HG02759 (cell line): ENCODE measurements at regions not wholly inside any gene's neighbourhood (a gene's known extent, or its start where the extent isn't known, plus 50 kb on each side); places are given as distances from the start of the nearest gene placed in this dataset.

Experiments used
- ATAC-seq: cut with Tn5 transposase; IDR thresholded peaks from one replicate; pipeline ENCODE4 v1.9.1; 2021; ENCODE audit warnings: mild to moderate bottlenecking, moderate library complexity; ENCODE audit not compliant: unreplicated experiment

DNA sequence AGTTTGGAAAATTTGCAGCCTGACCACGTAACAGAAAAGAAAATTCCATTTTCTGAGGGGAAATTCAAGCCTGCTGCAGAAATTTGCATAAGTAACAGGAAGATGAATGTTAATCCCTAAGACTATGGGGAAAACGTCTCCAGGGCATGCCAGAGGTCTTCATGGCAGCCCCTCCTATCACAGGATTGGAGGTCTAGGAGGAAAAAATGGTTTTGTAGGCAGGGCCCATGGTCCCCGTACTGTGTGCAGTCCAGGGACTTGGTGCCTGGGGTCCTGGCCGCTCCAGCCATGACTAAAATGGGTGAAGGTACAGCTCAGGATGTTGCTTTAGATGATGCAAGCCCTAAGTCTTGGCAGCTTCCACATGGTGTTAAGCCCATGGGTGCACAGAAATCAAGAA, 437.3 kb upstream of the SEMA3A start:
- ATAC-seq, result no peak

DNA sequence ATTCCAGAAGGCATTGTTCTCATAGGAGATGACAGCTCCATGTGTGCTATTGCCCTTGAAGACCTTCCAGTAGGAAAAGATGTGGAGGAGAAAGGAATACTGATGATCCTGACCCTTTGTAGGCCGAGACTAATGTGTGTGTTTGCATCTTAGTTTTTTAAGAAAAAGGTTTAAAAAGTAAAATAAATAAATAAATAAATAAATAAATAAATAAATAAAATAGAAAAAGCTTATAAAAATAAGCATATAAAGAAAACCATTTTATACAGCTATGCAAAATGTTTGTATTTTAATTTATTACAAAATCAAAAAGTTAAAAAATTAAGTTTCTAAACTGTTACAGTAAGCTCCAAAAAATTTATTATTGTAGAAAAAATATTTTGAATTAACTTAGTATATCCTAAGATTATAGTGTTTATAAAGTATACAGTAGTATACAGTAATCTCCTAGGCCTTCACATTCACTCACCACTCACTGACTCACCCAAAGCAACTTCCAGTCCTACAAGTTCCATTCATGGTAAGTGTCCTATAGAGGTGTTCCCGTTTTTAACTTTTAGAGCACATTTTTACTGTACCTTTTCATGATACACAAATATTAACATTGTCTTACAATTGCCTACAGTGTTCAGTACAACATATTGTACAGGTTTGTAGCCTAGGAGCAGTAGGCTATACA, 435.2 kb upstream of the SEMA3A start:
- no peak for ATAC-seq

DNA sequence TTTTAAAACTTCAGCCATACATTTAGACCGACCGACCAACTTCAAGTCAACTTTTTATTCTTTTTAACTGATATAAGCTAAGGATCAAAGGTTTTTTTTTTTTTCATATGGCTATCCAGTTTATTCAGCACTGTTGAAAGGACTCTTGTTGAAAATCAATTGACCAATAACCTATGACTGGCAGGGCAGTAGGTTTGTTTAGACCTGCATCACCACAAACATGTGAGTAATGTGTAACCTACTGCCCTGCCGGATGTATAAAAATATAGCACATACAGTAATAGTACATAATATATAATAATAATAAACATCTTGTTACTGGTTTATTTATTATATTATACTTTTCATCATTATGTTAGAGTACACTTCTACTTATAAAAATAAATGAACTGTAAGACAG, 434.6 kb upstream of the SEMA3A start:
- no peak for ATAC-seq

DNA sequence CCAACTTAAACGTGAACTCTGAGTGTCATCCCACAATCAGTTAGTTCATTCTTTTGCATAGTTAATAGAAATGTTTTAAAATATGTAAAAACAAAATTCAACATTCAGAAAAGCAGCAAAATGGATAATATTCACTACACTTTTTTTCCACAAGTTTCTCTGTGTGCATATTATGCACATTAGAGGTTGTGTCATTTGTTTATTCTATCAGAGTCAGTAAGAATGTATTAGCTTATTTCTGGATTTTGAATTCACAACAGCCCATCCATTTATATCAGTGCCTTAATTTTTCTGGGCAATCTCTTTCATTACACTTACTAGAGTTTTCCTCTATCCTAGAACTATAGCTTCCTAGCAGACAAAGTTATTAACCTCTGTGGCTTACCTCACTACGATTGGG, 432.7 kb upstream of the SEMA3A start:
- no peak for ATAC-seq

DNA sequence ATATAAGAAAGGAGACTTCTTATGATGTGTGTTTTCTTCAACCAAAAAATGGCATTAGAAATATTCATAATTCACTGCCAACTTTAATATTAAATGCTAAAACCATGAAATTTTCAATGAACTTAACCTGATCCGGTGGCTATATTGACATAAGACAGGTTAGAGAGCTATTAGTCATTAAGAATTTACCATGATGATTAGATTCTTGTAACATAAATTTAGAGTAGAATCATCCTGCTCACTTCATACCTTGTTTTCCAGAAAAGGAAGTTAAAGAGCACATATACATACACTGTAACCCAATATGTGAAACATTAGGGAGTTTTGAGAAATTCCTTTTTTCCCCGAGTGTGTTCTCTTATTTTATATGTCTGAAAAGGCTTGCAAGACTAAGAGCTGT, 430.3 kb upstream of the SEMA3A start:
- ATAC-seq, result no peak

DNA sequence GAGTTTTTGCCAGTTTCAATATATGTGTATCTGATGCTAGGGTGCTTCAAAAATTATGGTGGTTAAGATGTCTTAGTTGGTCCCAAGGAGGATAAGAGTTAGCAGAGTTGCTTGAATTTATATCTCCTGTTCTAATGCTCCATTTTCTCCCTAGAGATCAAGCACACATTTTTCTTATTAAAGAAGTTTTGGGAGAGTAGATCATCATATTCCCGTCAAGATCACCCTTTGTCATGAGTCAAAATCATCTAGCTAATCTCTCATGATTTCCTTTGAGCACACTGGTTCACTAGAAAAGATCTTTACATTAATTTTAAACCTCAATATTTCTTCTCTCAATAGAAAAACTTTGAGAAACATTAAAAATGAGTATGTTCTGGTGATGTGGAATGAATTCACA, 429.9 kb upstream of the SEMA3A start:
- ATAC-seq, result no peak

DNA sequence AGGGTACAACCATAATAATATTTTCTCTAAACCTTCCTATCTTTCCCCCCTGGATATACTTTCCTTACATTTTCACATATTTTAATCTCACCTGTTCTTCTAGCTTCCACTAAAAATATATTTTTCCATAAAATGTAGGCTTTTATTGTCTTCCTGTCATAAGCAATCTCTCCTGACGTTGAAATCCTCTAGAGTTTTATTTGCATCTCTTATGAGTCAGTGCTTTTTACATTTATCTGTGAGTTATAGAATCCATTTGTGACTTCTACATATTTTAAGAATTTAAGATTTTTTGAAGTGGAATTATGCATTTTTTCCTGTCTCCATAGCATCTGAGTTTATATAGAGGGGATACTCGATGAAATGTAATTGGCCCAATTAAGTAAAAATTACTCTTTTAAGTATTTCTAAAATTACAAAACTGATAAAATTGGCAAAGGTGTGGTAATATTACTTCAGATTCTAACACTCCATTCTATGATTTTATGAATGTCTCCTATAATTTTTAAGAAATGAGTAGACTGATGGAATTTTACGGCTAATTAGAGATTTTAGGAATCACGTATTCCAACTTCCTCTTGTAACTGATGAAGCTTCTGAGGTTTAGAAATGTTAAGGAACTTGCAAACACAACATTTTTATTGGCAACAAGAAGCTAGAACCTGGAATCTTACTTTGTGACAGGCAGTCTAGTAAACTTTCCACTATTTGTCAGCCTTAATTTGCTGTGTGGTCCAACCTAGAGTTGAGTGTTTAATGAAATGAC, 422.9 kb upstream of the SEMA3A start:
- no peak for ATAC-seq

DNA sequence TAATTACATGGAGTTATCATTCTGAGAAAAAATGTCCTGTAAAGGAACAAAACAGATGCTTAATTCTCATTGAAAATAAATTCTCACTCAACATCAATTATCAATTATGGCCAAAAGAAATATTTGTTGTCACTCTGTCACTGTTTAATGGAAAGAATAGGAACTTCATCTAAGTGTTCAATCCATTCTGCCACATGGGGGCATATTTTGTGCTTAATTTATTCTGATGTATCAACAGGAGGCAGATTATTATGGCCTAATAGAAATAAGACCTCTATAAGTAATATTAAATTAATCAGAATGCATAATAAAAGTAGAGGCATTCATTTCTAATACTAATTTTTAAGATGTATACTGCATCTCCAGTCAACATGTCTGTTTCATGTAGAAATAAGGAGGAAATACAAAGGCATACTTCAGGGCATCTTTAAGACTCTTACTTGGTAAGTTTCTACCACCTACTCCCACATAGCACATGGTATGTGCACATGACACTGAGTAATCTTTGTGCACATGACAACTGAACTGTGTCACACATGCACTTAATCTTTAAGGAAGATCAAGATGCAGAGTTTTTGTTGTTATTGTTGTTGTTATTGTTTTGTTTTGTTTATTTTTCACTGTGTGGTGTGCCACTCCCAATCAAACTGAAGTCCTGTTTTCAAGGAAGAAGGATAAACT, 420.4 kb upstream of the SEMA3A start:
- no peak for ATAC-seq

DNA sequence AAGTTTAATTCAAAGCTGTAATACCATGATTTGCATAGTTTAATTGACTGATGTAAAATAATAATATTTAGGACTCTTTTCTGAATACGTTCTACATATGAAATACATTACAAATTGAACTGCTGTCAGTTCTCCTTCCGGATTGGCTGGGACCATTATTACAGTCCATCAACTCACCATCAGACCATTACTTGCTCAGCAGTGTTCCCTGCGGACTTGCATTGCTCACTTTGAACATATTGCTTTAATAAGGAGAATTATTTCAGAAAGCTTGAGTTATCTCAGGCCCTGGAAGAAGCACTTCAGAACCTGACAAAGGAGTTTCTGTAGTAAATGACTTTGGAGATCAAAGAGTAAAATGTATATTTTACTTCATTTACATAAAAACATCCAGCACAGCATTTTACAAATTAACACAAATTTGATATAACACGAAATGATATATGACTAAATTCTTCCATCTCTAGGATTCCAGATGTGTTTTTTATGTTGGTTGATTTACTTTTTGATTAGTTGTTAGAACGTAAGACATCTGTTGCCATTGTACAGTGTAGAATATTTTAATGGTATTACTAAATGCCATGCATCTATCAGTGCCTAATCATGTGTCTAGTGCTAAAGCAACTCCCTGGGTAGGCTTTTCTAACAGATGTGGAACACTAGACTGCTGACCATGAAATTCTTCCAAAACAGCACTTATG, 418.5 kb upstream of the SEMA3A start:
- no peak for ATAC-seq

DNA sequence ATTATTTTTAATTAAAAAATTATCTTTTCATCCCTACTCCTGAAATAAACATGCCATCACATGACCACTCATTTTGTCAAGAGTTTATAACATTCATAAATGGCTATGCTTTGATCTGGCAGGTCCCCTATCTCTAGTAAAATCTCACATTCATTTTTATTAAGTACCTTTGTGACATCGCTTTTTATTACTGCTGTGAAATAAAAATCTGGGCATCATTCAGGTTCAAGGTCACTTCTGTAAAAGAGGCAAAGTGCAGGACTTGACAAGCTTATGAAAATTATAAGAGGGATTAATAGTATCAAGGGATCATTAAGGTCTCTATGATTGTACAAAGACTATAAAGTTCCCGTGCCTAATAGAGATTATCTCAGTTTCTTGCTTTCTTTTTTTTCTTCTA, 416.8 kb upstream of the SEMA3A start:
- no peak for ATAC-seq

DNA sequence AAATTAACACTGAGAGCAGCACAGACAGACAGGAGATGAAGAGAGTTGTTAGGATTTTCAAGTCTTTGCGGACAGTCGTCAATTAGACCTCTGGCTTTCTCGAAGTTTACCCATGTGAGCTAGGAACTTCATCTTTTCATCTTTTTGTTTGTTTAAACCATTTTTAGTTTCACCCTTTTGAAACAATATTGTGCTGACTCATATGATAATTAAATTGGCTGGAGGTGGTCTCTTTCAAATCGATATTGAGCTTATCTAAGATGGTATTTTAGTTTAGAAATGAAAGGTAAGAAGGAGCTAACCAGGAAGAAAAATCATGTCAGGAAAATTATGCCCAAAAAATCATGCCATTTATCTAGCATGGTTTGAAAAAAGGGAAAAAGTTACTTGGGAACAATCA, 415.8 kb upstream of the SEMA3A start:
- no peak for ATAC-seq

DNA sequence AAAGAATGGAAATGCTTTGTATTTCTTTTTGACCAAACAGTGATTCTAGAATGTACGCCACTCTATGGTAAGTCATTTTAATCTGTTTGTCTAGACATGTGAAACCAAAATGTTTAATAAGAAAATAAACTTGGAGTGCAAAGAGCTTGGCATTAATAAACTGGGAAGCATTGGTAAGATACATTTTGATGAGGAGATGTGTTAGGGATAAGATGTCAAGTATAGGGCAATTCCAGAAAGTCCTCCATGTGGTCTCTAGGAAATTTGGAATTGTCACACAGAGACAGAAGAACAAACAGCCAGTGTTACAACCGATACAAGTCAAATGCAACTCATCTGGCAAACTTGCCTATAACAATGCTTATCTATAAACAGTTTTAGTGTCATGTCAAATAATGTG, 410.7 kb upstream of the SEMA3A start:
- no peak for ATAC-seq

DNA sequence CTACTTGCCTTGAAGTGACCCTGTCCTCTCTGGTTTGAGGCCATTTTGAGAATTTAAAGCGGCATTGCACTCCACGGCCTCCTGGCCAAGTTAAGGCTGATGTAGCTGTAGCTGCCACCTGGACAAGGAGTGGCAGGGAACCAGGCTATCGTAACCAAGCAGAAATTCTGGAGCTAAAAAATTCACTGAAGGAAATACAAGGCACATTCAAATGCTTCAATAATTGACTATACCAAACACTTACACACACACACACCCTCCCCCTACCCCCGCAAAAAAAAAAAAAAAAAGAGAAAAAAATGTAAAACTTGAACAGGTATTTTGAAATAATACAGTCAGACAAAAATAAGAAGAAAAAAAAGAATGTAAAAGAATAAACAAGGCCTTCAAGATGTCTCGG, 409.0 kb upstream of the SEMA3A start:
- no peak for ATAC-seq

DNA sequence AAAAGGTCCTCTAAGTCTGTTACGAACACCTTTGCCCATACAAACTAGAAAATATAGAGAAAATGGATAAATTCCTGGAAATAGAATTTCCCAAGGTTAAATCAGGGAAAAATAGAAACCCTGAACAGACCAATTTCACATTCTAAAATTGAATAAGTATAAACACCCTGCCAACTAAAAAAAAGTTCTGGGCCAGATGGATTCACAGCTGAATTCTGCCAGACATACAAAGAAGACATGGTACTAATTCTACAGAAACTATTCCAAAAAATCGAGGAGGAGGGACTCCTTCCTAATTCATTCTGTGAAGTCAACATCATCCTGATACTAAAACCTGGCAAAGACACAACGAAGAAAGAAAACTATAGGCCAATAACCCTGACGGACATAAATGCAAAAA, 400.4 kb upstream of the SEMA3A start:
- no peak for ATAC-seq

DNA sequence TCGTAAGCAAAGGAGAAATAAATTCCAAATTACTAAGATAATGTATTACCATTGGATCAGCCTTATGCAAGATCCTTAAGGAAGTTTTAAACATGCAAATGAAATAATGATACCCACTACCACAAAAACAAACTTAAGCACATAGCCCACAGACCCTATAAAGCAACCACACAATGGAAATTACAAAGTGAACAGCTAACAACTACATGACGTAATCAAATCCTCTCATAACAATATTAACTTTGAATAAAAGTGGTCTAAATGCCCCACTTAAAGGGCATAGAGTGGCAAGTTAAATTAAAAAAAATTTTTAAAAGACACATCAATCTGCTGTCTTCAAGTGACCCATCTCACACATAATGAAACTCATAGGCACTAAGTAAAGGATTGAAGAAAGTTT, 397.3 kb upstream of the SEMA3A start:
- ATAC-seq, result no peak

DNA sequence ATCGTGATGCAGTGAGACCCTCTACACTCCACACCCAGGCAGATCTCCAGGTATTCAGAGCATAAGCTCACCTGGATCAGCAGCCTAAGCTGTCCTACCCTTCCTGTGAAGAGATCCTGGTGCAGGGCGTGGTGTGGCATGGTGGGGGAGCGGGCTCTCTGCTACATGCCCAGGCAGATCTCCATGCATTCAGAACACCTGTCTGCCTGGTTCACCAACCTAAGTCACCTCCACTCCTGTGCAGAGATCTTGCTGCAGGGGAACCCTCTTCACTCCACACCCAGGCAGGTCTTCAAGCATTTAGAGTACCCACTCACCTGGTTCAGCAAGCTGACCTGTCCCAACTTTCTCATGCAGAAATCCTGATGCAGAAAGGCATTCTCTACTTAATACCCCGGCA, 394.4 kb upstream of the SEMA3A start:
- ATAC-seq, result no peak

DNA sequence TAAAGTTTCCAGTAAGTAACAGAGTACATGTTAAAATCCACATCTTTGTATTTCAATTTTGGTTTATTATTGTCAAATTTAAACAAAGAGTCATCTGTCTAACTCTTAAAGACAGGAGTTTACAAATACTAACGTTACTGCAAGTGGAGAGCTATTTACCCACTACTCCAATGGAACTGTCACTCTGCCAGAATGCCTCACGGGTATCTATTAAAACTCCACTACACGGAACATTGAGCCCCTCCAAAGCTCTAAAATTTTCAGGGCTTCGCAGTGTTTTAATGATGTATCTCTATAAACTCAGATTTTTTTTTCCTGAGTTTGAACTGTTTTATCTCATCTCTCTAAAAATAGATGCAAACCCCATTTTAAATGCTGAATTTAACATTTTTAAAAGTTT, 388.7 kb upstream of the SEMA3A start:
- ATAC-seq, result no peak

DNA sequence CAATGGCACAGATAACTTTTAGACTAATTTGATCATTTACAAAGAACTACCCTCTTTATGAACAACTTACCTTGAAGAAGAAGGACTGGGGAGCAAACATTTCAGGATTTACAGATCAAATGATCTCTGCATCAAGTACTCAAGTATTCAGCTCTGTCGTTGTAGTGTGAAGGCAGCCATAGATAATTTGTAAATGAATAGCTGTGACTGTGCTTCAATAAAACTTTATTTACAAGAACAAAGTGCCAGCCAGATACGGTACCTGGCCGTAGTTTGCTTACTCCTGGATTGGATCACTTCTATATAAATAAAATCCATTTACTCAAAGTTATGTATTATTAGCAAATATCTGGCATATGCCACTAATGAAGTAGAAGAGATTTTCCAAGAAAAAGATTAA, 388.2 kb upstream of the SEMA3A start:
- no peak for ATAC-seq

DNA sequence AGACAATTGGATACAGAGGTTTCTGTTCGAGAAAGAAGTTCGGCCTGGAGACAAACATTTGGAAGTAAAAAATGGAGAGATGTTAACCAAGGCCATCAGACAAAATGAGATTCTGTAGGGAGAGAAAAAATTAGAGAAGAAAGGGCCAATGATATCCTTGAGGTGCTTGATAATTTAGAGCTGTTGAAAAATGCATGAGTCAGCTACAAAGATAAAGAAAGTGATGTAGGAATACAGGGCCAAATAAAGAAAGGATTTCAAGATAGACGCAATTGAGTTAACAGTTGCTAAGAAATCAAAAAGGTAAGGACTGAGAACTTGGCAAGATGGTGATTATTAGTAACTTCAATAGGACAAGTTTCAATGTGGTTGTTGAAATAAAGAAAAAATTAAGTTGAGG, 384.2 kb upstream of the SEMA3A start:
- ATAC-seq, result no peak

DNA sequence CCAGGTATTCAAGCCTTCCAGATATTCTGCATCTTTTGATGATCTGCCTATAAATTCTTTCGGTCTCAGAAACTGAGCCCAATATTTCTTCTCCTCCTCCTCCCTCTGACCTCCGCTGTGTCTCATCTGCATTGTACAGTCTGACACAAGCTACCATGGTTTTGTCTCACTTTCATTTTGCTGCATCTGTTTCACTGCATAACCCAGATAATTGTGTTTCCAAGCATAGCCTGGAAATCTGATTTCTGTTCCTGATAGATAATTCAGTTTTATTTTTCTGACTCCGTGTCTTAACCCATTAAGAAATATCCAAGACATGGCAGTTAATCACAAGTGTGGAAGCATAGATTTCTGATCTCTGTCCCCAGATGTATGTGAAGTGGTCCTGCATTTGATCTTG, 374.2 kb upstream of the SEMA3A start:
- ATAC-seq, result no peak

DNA sequence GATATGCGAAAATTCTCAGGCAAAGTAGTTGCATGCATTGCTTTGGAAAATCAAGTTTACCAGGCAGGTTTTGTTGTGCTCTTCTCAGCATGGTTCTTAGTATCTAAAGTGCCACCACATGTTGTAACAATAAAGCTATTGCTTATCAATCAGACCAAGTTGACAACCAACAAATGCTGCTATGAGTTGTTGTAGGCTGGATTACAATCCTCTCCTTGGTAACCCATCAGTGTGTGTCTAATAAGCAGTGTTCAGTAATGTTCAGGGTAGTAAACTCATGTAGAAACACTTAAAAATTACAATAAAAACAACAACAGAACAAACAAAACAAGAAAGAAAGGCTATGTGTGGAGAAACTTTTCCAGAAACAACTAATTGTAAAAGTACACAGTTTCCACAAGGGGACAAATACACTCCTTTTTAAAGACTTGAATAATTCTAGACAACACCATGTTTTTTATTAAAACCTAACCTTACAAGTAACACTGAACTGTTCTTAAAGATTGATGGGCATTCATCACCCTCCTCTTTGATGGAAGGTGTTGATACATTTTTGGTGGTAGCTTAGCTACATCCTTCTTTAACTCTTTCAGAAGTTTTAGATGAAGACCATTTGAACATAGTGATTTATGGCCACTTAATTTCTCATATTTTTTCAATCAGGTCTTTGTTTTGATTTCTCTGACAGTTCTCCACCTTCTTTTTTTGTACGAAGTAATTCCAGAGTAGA, 370.9 kb upstream of the SEMA3A start:
- ATAC-seq, result no peak
